ENCODE measurements at regions not wholly inside any gene's neighbourhood (a gene's known extent, or its start where the extent isn't known, plus 50 kb on each side); places are given as distances from the start of the nearest gene placed in this dataset.
"Not testable (repeated sequence)": the region's sequence is repeated elsewhere in the genome, so short reads cannot be mapped to it uniquely, and the experiment has no call there.

GRCh38 chr11:33970984-33971466 is 79.1 kb upstream of the LMO2 start:
- DNase-seq, result no peak

- DNase-seq, result no peak
Observed at GRCh38 chr11:33967451-33967850, 75.6 kb upstream of the LMO2 start.

GRCh38 chr11:33965032-33965431 is 73.2 kb upstream of the LMO2 start:
- DNase-seq, result no peak

GRCh38 chr11:33959855-33960400 is 68.1 kb upstream of the LMO2 start:
- DNase-seq, result no peak

GRCh38 chr11:33957304-33957917 is 65.5 kb upstream of the LMO2 start:
- no peak for DNase-seq

- no peak for DNase-seq
Observed at GRCh38 chr11:33956611-33957010, 64.7 kb upstream of the LMO2 start.

- no peak for DNase-seq
Observed at GRCh38 chr11:33953289-33953688, 61.4 kb upstream of the LMO2 start.

GRCh38 chr11:33952805-33953204 is 60.9 kb upstream of the LMO2 start:
- no peak for DNase-seq

GRCh38 chr11:33949252-33949913 is 57.5 kb upstream of the LMO2 start:
- DNase-seq, result no peak

- no peak for DNase-seq
Observed at GRCh38 chr11:33948494-33948893, 56.6 kb upstream of the LMO2 start.

- not testable (repeated sequence) for DNase-seq
Observed at GRCh38 chr11:33947918-33948317, 56.0 kb upstream of the LMO2 start.

GRCh38 chr11:33946930-33947329 is 55.1 kb upstream of the LMO2 start:
- no peak for DNase-seq

- no peak for DNase-seq
Observed at GRCh38 chr11:33945481-33946268, 53.8 kb upstream of the LMO2 start.

- DNase-seq, result no peak
Observed at GRCh38 chr11:33944693-33945424, 53.0 kb upstream of the LMO2 start.

- no peak for DNase-seq
Observed at GRCh38 chr11:33944345-33944692, 52.4 kb upstream of the LMO2 start.

- DNase-seq, result no peak
Observed at GRCh38 chr11:33942954-33943353, 51.1 kb upstream of the LMO2 start.

- DNase-seq, result no peak
Observed at GRCh38 chr11:33941637-33942160, 49.8 kb upstream of the LMO2 start.

Data from NCI-H524 treated with DMSO at 0.1 percent for 48 hours (cell line).